Type B pancreatic cell (in vitro differentiated cells): ENCODE measurements at regions not wholly inside any gene's neighbourhood (a gene's known extent, or its start where the extent isn't known, plus 50 kb on each side); places are given as distances from the start of the nearest gene placed in this dataset.

Experiments used
- DNase-seq: peaks from one replicate; pipeline ENCODE4 v3.0.0; 2021; ENCODE audit warnings: mixed read lengths; ENCODE audit not compliant: unreplicated experiment; ENCODE audit errors: extremely low spot score
- H3K27ac Mint-ChIP-seq: 2 replicates; pipeline ENCODE4 v1.8.0; 2021; ENCODE audit warnings: mild to moderate bottlenecking, mixed read lengths
- H3K27me3 Mint-ChIP-seq: 2 replicates; pipeline ENCODE4 v1.8.0; 2021; ENCODE audit warnings: mixed read lengths
- H3K36me3 Mint-ChIP-seq: 2 replicates; pipeline ENCODE4 v1.8.0; 2021; ENCODE audit warnings: mixed read lengths
- H3K4me1 Mint-ChIP-seq: one replicate; pipeline ENCODE4 v1.8.0; 2021; ENCODE audit warnings: mixed read lengths; ENCODE audit not compliant: unreplicated experiment
- H3K4me3 Mint-ChIP-seq: 2 replicates; pipeline ENCODE4 v1.8.0; 2021; ENCODE audit warnings: mild to moderate bottlenecking, mixed read lengths
- H3K9me3 Mint-ChIP-seq: 2 replicates; pipeline ENCODE4 v1.8.0; 2021; ENCODE audit warnings: mixed read lengths
- TF ChIP-seq, protein P1 (sequence below): fragments of 200-600 bp; sonication (generic); conservative IDR thresholded peaks from 2 replicates; pipeline ENCODE4 v1.5.0; 2021; ENCODE audit warnings: antibody characterized with exemption, mild to moderate bottlenecking

GRCh38 chr4:4642496-4643000, 100.7 kb upstream of the STX18 start:
- Mint-ChIP-seq H3K27me3 (peaks cover 12% of the 10 kb centered on the region), H3K27ac (no peak overlapping the region), H3K9me3 (peaks cover 7% of the 10 kb centered on the region), H3K4me3 (no peak overlapping the region), H3K36me3 (no peaks in the 10 kb centered on the region), H3K4me1 (peaks cover 25% of the 10 kb centered on the region)
- DNase-seq, result no peak
- TF ChIP-seq, protein P1, sequence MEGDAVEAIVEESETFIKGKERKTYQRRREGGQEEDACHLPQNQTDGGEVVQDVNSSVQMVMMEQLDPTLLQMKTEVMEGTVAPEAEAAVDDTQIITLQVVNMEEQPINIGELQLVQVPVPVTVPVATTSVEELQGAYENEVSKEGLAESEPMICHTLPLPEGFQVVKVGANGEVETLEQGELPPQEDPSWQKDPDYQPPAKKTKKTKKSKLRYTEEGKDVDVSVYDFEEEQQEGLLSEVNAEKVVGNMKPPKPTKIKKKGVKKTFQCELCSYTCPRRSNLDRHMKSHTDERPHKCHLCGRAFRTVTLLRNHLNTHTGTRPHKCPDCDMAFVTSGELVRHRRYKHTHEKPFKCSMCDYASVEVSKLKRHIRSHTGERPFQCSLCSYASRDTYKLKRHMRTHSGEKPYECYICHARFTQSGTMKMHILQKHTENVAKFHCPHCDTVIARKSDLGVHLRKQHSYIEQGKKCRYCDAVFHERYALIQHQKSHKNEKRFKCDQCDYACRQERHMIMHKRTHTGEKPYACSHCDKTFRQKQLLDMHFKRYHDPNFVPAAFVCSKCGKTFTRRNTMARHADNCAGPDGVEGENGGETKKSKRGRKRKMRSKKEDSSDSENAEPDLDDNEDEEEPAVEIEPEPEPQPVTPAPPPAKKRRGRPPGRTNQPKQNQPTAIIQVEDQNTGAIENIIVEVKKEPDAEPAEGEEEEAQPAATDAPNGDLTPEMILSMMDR, result no peak

- peak overlapping the region; percentile 27 for H3K4me3 Mint-ChIP-seq
- H3K9me3 Mint-ChIP-seq, result peaks cover 4% of the 10 kb centered on the region
- no peak for DNase-seq
- no peaks in the 10 kb centered on the region for H3K36me3 Mint-ChIP-seq
- no peak overlapping the region for H3K27ac Mint-ChIP-seq
- H3K27me3 Mint-ChIP-seq, result peaks cover 12% of the 10 kb centered on the region
- TF ChIP-seq, protein P1, result no peak
- peaks cover 22% of the 10 kb centered on the region for H3K4me1 Mint-ChIP-seq
Observed at GRCh38 chr4:4641661-4642495, 100.0 kb upstream of the STX18 start.

- no peaks in the 10 kb centered on the region for H3K36me3 Mint-ChIP-seq
- DNase-seq, result no peak
- H3K27ac Mint-ChIP-seq, result no peak overlapping the region
- no peaks in the 10 kb centered on the region for H3K9me3 Mint-ChIP-seq
- TF ChIP-seq, protein P1, result no peak
- H3K27me3 Mint-ChIP-seq, result peaks cover 12% of the 10 kb centered on the region
- no peak overlapping the region for H3K4me3 Mint-ChIP-seq
- peaks cover 21% of the 10 kb centered on the region for H3K4me1 Mint-ChIP-seq
Observed at GRCh38 chr4:4641254-4641653, 99.4 kb upstream of the STX18 start.

DNA sequence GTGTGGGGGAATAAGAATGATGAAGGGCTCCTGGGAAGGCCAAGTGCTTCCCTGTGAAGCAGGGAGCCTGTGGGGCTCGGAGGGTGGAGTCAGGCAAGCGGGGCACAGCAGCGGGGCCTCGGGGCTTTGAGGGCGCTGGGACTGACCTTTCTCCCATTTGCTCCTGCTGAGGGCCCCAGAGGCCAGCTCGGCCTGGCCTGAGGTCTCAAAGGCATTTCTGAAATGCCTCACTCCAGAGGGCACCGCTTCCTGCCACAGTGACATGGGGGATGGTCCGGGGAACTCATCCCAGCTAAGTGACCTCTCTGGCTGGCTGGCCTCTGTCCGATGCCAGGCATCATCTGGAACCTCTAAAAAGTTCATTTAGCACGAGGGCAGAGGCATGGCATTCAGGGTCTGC, 98.8 kb upstream of the STX18 start:
- peaks cover 21% of the 10 kb centered on the region for H3K4me1 Mint-ChIP-seq
- no peaks in the 10 kb centered on the region for H3K9me3 Mint-ChIP-seq
- no peak overlapping the region for H3K4me3 Mint-ChIP-seq
- H3K27me3 Mint-ChIP-seq, result peaks cover 12% of the 10 kb centered on the region
- DNase-seq, result no peak
- TF ChIP-seq, protein P1, result no peak
- no peaks in the 10 kb centered on the region for H3K36me3 Mint-ChIP-seq
- no peak overlapping the region for H3K27ac Mint-ChIP-seq

GRCh38 chr4:4639370-4639769, 97.5 kb upstream of the STX18 start:
- DNase-seq, result no peak
- peaks cover 12% of the 10 kb centered on the region for H3K27me3 Mint-ChIP-seq
- H3K4me1 Mint-ChIP-seq, result peaks cover 21% of the 10 kb centered on the region
- no peaks in the 10 kb centered on the region for H3K36me3 Mint-ChIP-seq
- no peaks in the 10 kb centered on the region for H3K9me3 Mint-ChIP-seq
- TF ChIP-seq, protein P1, result no peak
- H3K4me3 Mint-ChIP-seq, result no peak overlapping the region
- H3K27ac Mint-ChIP-seq, result no peak overlapping the region
